ENCODE measurements at regions not wholly inside any gene's neighbourhood (a gene's known extent, or its start where the extent isn't known, plus 50 kb on each side); places are given as distances from the start of the nearest gene placed in this dataset.
"Not testable (repeated sequence)": the region's sequence is repeated elsewhere in the genome, so short reads cannot be mapped to it uniquely, and the experiment has no call there.

DNA sequence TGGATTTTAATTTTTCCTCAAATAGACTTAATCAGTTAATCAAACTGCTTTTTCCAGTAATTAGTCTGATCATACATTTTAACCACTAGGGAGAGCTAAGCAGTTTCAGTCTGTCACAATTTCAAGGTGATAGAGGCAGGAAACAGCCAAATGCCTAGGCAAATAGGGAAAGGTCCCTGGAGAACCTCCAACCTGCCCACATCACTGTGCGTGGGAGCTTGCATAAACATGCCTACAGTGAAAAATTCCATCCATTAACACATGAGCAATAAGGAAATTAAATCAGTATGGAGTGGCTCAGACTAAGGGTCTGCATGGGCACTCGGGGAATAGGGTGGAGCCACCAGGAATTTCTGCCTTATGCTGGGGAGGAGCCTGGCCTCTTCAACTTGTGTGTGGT lies 74.6 kb downstream of the AASDHPPT start:
- DNase-seq, result no peak

DNA sequence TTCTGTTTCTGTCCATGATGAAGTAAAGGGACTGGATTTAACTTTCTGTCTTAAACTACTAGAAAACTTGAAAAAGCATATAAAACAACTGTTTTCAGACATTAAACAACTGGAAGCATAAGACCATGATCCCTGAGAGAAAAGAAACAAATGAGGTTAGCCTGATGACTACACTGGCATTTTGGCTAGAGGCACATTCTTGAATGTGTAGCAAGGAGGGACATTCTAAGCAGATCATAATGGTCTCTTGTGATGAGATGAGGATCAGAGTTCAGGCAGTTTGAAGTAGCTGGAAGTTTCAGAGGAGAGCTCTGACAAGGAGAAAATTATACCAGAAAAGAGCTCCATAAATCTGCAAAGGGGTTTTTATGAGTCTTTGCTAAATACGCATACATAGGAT lies 75.4 kb downstream of the AASDHPPT start:
- peak in 1 of 3 donors; percentile 7 for DNase-seq

DNA sequence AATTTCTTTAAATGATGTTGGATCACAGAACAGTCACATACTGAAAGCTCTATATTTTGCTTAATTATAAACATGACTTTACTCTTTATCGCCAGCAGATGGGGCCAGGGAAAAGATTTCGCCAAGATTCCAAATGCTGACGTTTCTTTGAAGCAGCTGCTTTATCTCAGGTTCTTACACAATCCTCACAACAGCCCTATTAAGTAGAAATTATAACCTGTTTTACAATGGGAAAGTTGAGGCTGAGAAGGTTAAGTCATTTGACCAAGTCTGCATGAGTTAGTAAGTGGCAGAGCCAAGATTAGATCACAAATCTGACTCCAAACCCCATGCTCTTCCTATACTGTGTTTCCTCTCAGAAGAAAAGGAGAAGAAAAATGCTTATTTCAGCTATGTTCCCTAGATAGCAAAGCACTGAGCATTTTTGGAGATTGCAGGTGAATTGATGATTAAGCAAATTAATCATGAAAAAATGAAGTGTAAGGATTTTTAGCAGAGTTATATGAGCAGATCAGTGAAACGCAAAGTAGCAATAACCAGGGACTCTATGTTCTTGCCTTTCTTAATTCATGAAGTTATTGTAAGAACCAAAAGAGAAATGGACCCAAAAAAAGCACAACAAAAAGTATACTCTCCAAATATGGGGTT lies 79.0 kb downstream of the AASDHPPT start:
- DNase-seq, result peak; percentile 41 to 74 (median 55)

DNA sequence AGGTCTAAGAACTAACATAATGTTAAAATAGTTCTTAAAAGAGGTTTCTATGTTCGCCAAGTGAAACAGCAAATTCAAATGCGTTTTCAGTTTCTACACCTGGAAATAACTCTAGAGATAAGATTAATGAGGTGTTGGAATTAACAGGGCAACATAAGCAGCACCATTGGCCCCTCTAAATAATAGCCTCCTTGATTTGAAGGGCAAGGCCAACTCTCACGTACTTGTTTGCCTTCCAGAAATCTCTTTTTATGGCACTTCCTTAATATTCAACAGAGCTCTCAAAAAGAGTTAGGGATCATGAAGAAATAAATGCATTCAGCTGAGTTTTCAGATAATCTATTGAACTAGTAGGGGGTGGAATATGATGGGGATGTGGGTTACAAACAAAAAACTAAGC lies 80.9 kb downstream of the AASDHPPT start:
- no peak for DNase-seq

- DNase-seq, result peak in 2 of 3 donors; percentile 6 to 51
Observed at GRCh38 chr11:106159836-106160235, 82.4 kb downstream of the AASDHPPT start.

DNA sequence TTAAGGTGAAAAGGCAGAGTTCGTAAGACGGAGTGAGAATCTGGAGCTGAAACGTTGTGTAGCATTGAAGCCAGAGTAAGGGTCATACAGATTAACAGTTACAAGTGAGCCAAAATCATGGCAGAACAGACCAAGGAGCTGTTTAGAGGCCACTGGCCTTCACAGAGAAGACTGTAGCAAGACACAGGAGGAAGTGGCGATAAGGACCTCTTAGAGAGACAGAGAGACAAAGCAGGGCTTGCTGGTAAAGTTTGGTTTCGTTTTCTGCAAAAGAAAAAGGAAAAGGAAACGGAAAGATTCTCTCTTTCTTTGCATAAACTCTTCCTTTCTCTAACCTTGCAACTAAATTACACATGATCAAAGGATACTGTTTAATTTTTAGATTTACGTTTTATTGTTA lies 83.0 kb downstream of the AASDHPPT start:
- DNase-seq, result no peak

DNA sequence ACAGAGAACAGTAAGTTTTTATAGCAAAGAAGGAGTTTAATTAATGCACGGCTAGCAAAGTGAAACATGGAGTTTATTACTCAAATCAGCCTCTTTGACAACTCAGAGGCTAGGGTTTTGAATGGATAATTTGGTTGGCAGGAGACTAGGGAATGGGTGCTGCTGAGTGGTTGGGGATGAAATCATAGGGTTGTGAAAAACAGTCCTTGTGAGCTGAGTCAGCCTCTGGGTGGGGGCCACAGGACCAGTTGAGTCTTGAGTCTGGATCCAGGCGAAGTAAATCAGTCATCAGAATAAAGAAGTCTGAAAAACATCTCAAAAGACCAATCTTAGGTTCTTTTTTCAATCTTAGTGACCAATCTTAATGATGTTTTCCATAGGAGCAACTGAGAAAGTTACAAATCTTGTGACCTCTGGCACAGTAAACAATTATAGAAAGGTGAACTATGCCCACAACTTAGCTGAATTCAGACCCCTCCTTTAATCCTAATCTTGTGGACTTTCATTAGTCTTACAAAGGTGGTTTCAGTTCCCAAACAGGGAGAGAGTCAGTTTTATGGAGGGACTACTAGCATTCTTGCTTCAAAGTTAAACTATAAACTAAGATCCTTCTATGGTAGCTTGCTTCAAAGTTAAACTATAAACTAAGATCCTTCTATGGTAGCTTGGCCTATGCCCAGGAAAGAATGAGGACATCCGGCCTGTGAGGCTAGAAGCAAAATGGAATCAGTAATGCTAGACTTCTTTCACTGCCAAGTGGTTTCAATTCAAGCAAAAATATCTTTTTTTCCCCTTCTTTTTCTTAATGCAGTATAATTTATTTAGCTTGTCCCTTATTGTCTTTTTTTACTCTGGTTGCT lies 84.5 kb downstream of the AASDHPPT start:
- DNase-seq, result peak in 1 of 3 donors; percentile 40

- no peak for DNase-seq
Observed at GRCh38 chr11:106167085-106167484, 89.6 kb downstream of the AASDHPPT start.

GRCh38 chr11:106172386-106172991 lies 95.0 kb downstream of the AASDHPPT start:
- DNase-seq, result peak in 1 of 3 donors; percentile 39

DNA sequence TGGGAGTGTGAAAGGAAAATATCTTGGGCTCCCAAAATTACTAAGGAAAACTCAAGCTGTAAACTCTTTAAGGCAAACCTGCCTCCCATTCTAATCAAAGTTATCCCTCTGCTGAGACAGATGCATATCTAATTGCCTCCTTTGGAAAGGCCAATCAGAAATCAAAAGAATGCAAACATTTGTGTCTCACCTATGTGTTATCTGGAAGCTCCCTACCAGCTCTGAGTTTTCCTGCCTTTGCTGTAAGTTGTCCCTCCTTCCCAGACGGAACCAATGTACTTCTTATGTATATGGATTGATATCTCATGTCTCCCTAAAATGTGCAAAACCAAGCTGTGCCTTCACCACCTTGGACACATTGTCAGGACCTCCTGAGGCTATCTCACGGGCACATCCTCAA lies 95.8 kb downstream of the AASDHPPT start:
- DNase-seq, result no peak

GRCh38 chr11:106174003-106174402 lies 96.5 kb downstream of the AASDHPPT start:
- DNase-seq, result not testable (repeated sequence)

- no peak for DNase-seq
Observed at GRCh38 chr11:106176817-106177216, 99.4 kb downstream of the AASDHPPT start.

DNA sequence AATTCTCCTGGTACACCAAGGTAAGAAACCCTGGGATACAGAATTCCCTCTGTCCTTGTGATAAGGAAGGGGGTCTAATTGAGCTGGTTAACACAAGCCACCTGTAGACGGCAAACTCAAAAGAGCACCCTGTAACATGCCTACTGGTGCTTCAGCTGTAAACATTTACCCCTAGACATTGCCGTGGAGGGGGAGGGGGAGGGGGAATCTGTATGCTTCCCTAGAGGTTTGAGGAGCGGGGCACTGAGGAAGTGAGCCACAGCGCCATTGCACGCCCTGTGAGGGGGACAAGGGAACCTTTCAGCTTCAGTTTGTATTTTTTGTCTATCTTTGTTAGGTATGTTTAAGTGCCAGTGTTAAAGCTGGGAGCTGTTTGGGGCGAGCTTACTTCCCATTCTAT lies 99.8 kb downstream of the AASDHPPT start:
- DNase-seq, result no peak

GRCh38 chr11:106178361-106178760 lies 100.9 kb downstream of the AASDHPPT start:
- DNase-seq, result no peak

- no peak for DNase-seq
Observed at GRCh38 chr11:106179048-106179447, 101.6 kb downstream of the AASDHPPT start.

DNA sequence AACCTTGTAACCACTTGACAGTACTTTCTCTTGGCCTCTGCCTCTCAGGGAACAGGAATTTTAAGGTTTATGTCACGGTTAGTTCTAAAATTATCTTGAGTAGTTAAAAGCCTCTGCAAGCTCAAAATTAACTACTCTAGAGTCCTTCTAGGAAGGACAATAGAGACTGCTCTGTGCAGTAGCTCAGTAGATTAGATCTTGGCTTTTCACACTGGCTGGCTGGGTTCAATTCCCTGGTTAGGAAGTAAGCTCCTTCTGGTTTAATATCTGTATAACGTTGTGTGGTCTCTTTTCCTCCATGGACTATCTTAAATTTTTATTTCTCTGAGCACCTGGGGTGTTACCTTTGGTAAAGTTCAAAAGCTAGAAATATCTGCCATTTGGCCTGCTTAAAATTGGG lies 109.2 kb downstream of the AASDHPPT start:
- DNase-seq, result no peak

GRCh38 chr11:106187860-106188456 lies 110.5 kb downstream of the AASDHPPT start:
- DNase-seq, result no peak

DNA sequence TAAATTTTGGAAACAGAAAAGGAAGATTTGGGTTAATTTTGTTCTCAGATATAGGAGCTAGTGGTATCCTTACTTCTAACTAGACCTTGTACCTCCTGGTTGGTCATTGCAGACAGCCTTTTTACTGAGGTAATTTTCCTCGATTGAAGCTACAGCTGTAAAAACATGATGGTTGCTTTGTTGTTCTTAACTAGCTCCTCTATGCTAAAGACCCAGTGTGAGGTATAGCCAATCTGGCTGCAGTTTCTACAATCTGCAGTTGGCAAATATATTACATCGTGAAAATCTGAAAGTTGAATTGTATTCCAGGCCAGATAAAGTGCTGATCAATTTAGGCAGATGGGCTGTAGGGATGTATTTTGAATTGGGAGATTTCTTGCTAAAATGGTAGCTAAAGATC lies 116.5 kb downstream of the AASDHPPT start:
- no peak for DNase-seq

- no peak for DNase-seq
Observed at GRCh38 chr11:106197438-106197837, 120.0 kb downstream of the AASDHPPT start.

- DNase-seq, result no peak
Observed at GRCh38 chr11:106202935-106203620, 125.6 kb downstream of the AASDHPPT start.

DNA sequence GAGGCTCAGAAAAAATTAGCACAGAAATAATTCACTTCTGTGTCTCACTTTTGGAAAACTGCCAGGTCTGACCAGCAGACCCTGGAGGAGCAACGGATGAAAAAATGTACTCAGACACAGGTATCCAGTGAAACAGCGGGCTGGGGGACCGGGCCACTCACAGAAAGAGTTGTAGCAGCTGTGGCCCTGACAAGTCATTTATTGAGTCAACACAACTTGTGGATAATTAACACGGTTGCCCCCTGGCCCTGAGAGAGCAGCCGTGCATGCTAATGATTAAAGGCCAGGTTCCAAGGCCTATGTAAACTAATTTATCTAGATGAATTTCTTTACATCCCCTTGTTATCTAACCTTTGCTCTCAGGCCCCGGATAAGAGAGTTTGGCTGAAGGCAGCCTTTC lies 131.3 kb downstream of the AASDHPPT start:
- DNase-seq, result no peak

DNA sequence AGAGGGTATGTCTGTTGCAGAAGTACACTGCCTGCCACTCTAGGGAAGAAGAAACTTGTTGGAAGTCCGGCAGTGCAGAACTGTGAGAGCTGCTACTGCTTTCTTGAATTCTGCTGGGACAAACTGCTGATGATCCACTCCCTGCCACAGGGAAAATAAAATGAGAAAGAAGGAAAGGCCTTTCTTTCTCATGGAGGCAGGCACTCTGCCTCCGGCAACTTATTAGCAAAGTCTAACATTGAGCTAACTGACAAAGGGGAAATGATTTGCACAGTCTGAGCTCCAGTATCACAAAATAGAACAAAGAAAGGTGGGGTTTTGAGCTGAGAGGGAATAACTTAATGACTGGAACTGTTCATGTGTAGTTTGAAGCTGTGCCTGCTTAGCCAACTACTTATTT lies 134.6 kb downstream of the AASDHPPT start:
- DNase-seq, result no peak
